ENCODE measurements at regions not wholly inside any gene's neighbourhood (a gene's known extent, or its start where the extent isn't known, plus 50 kb on each side); places are given as distances from the start of the nearest gene placed in this dataset.

DNA sequence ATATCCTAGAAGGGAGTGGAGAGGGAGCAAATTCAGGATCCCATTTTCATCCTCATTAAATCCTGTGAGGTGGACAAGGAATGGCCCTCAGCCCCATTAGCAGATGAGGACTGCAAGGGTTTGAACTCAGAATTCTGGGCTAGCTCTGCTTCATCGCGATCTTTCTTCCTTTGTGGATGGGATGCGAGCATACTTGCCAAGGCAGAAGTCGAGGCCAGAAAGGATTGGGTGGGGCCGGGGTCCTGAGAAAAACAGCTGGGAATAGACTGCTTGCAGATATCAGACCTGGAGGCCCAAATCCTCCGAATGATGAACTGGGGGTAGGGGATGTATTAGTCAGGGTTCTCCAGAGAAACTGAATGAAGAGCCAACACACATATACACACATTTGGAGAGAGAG, 179.0 kb downstream of the CHST1 start:
- no peak for DNase-seq (ENCODE audit: low spot score)
- TF ChIP-seq, protein P1, sequence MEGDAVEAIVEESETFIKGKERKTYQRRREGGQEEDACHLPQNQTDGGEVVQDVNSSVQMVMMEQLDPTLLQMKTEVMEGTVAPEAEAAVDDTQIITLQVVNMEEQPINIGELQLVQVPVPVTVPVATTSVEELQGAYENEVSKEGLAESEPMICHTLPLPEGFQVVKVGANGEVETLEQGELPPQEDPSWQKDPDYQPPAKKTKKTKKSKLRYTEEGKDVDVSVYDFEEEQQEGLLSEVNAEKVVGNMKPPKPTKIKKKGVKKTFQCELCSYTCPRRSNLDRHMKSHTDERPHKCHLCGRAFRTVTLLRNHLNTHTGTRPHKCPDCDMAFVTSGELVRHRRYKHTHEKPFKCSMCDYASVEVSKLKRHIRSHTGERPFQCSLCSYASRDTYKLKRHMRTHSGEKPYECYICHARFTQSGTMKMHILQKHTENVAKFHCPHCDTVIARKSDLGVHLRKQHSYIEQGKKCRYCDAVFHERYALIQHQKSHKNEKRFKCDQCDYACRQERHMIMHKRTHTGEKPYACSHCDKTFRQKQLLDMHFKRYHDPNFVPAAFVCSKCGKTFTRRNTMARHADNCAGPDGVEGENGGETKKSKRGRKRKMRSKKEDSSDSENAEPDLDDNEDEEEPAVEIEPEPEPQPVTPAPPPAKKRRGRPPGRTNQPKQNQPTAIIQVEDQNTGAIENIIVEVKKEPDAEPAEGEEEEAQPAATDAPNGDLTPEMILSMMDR (IDR thresholded peaks at IDR 0.05; ENCODE audit: extremely low read depth, missing control alignments): no peak

DNA sequence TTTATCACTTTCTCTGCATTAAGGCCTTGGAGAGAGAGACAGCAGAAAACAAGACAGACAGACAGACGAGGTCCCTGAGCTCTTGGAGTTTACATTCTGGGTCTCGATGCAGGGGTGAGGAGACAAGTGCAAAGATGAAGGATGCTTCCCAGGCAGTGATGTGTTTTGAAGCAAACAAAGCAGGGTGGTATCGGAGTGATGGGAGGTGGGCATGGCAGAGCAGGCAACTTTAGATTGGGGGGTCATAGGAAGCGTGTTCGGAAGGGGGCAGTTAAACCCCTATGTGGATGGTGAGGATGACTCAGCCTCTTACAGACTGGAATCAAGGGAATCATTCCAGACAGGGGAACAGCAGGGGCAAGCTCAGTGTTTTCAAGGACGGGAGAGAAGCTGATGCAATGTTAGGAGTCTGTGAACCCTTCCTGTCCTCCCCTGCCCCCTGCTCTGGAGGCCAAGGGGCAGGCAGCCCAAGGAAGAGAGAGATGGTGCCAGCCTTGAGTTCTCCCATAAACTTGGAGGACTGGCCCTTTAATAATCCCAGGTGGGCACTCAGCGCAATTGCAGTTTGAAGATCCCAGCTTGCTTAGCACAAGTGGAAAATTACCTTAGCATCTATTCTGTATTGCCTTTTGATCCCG, 180.2 kb downstream of the CHST1 start:
- TF ChIP-seq, protein P1 (IDR thresholded peaks at IDR 0.05; ENCODE audit: extremely low read depth, missing control alignments): no peak
- DNase-seq (ENCODE audit: low spot score): no peak

DNA sequence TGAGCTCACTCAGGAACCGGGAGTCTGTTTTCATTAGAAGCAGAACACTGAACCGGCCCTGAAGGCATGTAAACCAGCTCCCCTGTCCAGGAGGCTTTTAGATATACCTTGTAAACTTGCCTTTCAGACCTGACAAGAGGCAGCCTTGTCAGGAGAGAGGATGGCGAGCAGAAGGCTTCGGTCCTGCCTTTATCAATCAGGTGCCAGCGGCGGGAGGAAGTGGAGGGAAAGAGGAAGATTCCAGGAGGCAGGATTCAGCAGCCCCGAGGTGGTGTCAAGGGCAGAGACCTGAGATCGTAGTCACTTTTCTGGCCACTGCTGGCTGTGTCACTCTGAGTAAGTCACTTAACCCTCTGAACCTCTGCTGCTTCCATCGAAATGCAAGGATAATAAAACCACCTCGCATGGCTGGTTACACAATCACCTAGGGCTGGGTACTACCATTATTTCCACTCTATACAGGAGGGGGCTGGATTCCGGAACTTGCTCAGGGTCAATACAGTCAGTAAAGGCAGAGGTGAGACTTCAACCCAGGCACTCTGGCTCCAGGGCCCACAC, 181.0 kb downstream of the CHST1 start:
- no peak for DNase-seq (ENCODE audit: low spot score)
- TF ChIP-seq, protein P1 (IDR thresholded peaks at IDR 0.05; ENCODE audit: extremely low read depth, missing control alignments): no peak

GRCh38 chr11:45483416-45483815, 182.0 kb downstream of the CHST1 start:
- no peak for DNase-seq (ENCODE audit: low spot score)
- TF ChIP-seq, protein P1 (IDR thresholded peaks at IDR 0.05; ENCODE audit: extremely low read depth, missing control alignments): no peak

DNA sequence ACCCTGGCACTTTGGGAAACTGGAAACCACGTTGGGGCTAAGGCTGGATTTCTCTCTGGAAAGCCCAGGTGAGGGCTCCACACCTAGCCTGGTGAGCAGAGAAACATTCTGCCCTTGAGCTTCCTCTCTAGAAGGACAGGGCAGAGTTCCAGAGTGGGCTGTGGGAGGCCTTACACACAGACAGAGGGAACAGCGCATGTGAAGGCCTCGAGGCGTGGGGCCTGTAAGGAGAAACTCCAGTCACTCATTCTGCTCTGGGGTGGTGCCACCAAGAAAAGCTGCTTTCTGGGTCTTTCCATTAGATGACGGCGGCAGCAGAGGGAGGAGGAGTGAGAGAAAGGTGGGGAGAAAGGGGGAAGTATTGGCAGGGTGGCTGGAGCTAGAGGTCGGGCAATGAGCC, 183.1 kb downstream of the CHST1 start:
- no peak for DNase-seq (ENCODE audit: low spot score)
- TF ChIP-seq, protein P1 (IDR thresholded peaks at IDR 0.05; ENCODE audit: extremely low read depth, missing control alignments): no peak

- TF ChIP-seq, protein P1 (IDR thresholded peaks at IDR 0.05; ENCODE audit: extremely low read depth, missing control alignments): no peak
- DNase-seq (ENCODE audit: low spot score): no peak
Observed at GRCh38 chr11:45481026-45481425, 184.4 kb downstream of the CHST1 start.

- TF ChIP-seq, protein P1 (IDR thresholded peaks at IDR 0.05; ENCODE audit: extremely low read depth, missing control alignments): no peak
- DNase-seq (ENCODE audit: low spot score): no peak
Observed at GRCh38 chr11:45477588-45477987, 187.8 kb downstream of the CHST1 start.

All from GM20000 (cell line).